Nucleus accumbens (tissue), 56 donors: ENCODE measurements at regions not wholly inside any gene's neighbourhood (a gene's known extent, or its start where the extent isn't known, plus 50 kb on each side); places are given as distances from the start of the nearest gene placed in this dataset.

Experiments used
- DNase-seq, 56 donors: peaks; one replicate each; lab custom pipeline; 2025; lab: John Stamatoyannopoulos, UW

DNA sequence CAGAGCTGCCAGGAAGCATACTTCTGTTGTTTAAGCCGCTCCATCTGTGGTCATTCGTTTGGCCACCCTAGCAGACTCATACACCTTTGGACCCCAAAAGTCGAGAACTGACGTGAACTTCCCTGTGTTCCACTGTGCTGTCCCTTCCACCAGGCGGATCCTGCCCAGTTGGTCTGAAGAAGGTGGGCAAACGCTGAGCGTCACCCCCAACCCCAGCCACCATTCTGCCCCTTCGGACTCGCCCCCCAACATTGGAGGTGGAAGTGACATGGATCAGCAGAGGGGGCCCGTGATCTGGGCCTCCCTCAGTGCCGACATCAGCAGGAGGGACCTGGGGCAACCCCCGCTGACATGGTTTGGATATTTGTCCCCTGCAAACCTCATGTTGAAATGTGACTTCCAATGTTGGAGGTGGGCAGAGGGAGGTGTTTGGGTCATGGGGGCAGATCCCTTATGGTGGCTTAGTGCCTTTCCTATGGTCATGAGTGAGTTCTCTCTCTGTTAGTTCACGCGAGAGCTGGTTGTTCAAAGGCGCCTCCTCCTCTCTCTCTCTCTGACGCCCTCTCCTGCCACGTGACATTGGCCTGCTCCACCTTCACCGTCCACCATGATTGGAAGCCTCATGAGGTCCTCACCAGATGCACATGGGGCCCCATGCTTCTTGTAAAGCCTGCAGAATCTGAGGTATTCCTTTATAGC lies 93.6 kb upstream of the ZNF507 start:
- no peak for DNase-seq

- no peak for DNase-seq
Observed at GRCh38 chr19:32252333-32252669, 93.1 kb upstream of the ZNF507 start.

DNA sequence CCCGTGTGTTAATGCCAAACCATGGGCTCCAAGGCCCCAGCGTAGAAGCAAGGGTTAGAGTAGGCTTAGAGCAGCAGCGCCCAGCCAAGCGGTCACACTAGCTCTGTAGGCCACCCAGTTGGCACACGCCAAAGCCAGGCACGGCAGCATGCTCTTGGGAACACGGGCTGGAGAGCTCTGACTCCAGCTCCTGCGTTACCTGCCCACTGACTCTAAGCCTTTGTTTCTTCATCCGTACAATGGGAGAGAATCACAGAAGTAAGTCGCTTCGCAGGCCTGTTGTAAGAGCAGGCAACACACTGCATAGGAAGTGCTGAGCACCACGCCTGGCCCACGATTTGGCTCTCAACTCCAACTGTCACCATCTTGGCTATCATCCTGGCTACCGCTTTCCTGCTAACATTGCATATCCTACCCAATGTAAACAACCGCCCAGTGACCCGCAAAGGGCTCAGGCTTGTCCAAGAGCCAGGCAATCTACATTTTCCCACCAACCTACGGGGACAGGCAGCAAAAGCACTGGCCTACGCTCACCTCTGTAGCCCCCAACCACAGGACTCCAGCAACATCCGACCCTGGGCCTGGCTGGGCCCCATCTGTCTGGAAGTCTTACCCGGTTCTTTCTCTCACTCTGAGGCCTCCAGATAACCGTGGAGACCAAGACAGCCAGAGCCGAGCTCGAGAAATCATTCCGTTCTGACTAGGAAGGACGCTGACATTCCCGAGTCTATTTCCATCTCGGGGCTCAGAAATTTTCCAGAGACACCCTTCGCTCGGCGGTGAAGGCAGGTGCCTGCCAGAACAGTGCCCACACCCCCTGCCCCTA lies 91.5 kb upstream of the ZNF507 start:
- DNase-seq = no peak

- DNase-seq = no peak
Observed at GRCh38 chr19:32254509-32254890, 90.9 kb upstream of the ZNF507 start.

DNA sequence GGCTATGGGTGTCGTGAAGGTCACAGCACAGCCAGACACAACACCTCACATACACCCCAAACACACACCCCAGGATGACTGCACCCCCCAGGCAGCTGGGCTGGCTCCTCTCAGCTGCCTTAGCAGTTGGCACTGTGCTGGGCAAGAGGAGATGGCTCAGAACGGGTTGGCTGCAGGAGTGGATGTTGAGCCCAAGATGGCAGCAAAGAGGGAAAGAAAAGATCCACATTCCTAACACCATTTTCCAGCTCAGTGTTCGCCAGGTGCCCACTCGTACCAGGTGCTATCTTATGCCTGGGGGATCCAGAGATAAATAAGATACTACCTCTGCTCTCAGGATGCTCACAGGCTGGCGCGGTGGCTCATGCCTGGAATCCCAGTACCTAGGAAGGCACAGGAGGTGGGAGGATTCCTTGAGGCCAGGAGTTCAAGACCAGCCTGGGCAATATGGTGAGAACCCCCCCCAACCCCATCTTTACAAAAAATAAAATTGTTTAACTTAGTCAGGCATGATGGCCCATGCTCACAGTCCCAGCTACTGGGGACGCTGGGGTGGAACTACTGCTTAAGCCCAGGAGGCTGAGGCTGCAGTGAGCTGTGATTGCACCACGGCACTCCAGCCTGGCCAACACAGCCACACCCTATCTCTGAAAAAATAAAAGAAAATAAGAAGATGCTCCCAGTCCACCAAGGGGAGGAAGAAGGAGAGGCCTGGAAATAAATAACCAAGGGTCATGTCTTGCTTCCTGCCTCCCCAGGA lies 89.7 kb upstream of the ZNF507 start:
- DNase-seq = no peak

DNA sequence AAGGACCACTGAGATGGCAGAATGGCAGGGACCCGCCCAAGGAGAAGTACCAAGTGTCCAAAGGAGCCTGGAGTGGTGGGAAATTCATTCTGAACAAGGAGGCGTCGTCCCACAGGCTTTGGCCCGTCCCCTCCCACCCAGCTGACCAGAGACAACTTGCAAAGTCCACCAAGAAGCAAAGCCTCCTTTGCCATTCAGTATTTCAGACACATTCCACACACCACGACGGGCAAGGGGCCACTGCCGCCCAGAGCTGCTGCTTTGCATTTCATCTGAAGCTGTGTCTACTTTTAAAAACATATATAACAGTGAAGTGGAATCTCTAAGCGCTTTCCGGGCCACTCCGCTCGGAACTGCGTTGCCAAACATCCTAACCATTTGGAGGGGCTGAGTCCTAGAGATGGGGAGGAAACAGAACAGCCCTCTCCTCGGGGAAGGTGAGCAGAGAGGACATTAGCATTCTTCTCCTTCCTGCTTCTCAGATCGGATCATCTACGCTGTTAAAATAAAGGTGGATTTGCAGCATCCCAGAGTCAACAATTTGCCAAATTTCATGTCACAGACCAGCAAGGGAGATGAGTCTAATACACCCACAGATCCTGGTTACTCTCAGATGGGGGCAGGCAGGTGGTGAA lies 89.0 kb upstream of the ZNF507 start:
- no peak for DNase-seq

GRCh38 chr19:32257326-32258073 lies 87.9 kb upstream of the ZNF507 start:
- no peak for DNase-seq

GRCh38 chr19:32258167-32258566 lies 87.2 kb upstream of the ZNF507 start:
- DNase-seq = no peak

- no peak for DNase-seq
Observed at GRCh38 chr19:32264568-32264967, 80.8 kb upstream of the ZNF507 start.

GRCh38 chr19:32265995-32266394 lies 79.4 kb upstream of the ZNF507 start:
- DNase-seq = no peak

GRCh38 chr19:32266460-32266859 lies 79.0 kb upstream of the ZNF507 start:
- DNase-seq = no peak

- no peak for DNase-seq
Observed at GRCh38 chr19:32268381-32268780, 77.0 kb upstream of the ZNF507 start.

- DNase-seq = no peak
Observed at GRCh38 chr19:32269831-32270230, 75.6 kb upstream of the ZNF507 start.

- no peak for DNase-seq
Observed at GRCh38 chr19:32273483-32273882, 71.9 kb upstream of the ZNF507 start.

- no peak for DNase-seq
Observed at GRCh38 chr19:32287086-32287485, 58.3 kb upstream of the ZNF507 start.

GRCh38 chr19:32287811-32288227 lies 57.6 kb upstream of the ZNF507 start:
- peak in 38 of 56 donors; percentile 1 to 71 (median 11) for DNase-seq

DNA sequence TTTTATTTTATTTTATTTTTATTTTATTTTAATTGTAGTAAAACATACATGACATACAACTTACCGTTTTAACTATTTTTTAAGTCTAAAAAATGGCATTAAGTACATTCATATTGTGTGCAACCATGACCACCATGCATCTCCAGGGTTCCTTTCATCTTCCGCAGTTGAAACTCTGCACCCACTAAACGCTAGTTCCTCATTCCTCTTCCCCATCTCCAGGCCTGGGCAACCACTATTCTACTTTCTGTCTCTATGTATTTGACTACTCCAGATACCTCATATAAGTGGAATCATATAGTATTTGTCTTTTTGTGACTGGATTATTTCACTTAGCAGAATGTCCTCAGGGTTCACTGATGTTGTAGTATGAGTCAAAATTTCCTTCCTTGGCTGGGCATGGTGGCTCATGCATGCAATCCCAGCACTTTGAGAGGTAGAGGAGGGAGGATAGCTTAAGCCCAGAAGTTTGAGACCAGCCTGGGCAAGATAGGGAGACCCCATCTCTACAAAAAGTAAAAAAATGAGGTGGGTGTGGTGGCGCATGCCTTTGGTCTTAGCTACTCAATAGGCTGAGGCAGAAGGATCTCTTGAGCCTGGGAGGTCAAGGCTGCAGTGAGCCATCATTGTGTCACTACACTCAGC lies 55.7 kb upstream of the ZNF507 start:
- no peak for DNase-seq

GRCh38 chr19:32291876-32292275 lies 53.5 kb upstream of the ZNF507 start:
- DNase-seq = no peak

DNA sequence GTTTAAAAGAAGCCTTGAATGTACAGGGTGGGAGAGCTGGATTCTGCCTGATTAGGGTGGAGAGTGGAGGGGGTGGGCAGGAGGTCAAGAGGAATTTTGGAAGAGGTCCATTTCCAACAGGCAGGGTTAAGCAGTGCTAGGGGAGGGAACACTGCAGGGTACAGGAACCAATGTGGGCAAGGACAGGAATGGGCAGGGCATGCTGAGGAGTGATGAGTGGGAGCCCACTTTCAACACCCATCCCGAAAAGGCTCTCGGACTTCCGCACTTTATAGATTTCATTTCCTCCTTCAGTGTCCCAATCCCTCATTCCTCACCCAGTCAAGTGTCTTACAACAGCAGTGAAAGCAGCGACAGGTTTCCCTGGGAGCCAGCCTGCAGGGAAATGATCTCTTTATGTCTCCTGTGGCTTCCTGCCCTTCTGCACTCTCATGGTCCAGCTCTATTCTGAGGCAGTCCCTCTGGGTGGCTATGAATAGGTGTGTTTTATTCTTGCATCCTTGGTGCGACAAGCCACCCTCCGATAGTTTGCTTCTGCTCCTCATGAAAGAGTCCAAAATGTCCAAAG lies 50.5 kb upstream of the ZNF507 start:
- DNase-seq = no peak
